Neural crest cell (in vitro differentiated cells): ENCODE measurements at regions not wholly inside any gene's neighbourhood (a gene's known extent, or its start where the extent isn't known, plus 50 kb on each side); places are given as distances from the start of the nearest gene placed in this dataset.
A peak's percentile ranks its signal among the peaks of the same experiment; 100 is the strongest.

Experiments
- DNase-seq: peaks from one replicate; pipeline ENCODE4 v3.0.0; 2021; ENCODE audit warnings: low read depth, mixed read lengths, low spot score
- H3K27ac Mint-ChIP-seq: one replicate; pipeline ENCODE4 v1.8.0; 2021; ENCODE audit warnings: mild to moderate bottlenecking, mixed read lengths; ENCODE audit not compliant: unreplicated experiment
- H3K27me3 Mint-ChIP-seq: 2 replicates; pipeline ENCODE4 v1.8.0; 2021; ENCODE audit warnings: low read depth, mild to moderate bottlenecking, mixed read lengths
- H3K36me3 Mint-ChIP-seq: 2 replicates; pipeline ENCODE4 v1.8.0; 2021; ENCODE audit warnings: low read depth, mild to moderate bottlenecking, mixed read lengths
- H3K4me1 Mint-ChIP-seq: 2 replicates; pipeline ENCODE4 v1.8.0; 2021; ENCODE audit warnings: mixed read lengths
- H3K4me3 Mint-ChIP-seq: one replicate; pipeline ENCODE4 v1.8.0; 2021; ENCODE audit warnings: mild to moderate bottlenecking, mixed read lengths
- H3K9me3 Mint-ChIP-seq: 2 replicates; pipeline ENCODE4 v1.8.0; 2021; ENCODE audit warnings: mixed read lengths
- TF ChIP-seq, protein P1 (sequence below): fragments of 200-600 bp; sonication (generic); conservative IDR thresholded peaks from 2 replicates; pipeline ENCODE4 v1.5.0; 2021; ENCODE audit warnings: antibody characterized with exemption, mild to moderate bottlenecking

DNA sequence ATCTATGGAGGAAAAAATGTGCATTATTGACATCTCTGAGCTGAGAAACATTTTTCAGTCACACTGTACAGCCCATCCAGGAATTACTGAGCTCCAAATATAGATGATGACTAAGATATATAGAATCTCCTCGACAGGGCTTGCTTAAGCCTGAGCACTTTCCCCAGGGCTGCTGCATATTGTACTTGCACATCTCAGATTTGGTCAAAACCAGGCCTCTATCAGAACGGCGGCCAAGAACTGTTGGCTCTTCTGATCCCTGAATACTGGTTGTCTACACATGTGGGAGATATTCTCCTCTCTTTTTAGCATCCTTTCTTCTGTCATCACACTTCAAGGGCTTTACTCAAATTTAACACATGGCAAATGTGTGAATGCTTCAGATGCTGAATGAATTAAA, 201.5 kb upstream of the SLC35G4 start:
- Mint-ChIP-seq H3K36me3 (no peaks in the 10 kb centered on the region), H3K4me1 (no peaks in the 10 kb centered on the region), H3K9me3 (no peaks in the 10 kb centered on the region), H3K4me3 (no peak overlapping the region), H3K27me3 (no peaks in the 10 kb centered on the region), H3K27ac (no peak overlapping the region)
- DNase-seq = no peak
- TF ChIP-seq, protein P1, sequence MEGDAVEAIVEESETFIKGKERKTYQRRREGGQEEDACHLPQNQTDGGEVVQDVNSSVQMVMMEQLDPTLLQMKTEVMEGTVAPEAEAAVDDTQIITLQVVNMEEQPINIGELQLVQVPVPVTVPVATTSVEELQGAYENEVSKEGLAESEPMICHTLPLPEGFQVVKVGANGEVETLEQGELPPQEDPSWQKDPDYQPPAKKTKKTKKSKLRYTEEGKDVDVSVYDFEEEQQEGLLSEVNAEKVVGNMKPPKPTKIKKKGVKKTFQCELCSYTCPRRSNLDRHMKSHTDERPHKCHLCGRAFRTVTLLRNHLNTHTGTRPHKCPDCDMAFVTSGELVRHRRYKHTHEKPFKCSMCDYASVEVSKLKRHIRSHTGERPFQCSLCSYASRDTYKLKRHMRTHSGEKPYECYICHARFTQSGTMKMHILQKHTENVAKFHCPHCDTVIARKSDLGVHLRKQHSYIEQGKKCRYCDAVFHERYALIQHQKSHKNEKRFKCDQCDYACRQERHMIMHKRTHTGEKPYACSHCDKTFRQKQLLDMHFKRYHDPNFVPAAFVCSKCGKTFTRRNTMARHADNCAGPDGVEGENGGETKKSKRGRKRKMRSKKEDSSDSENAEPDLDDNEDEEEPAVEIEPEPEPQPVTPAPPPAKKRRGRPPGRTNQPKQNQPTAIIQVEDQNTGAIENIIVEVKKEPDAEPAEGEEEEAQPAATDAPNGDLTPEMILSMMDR = no peak

DNA sequence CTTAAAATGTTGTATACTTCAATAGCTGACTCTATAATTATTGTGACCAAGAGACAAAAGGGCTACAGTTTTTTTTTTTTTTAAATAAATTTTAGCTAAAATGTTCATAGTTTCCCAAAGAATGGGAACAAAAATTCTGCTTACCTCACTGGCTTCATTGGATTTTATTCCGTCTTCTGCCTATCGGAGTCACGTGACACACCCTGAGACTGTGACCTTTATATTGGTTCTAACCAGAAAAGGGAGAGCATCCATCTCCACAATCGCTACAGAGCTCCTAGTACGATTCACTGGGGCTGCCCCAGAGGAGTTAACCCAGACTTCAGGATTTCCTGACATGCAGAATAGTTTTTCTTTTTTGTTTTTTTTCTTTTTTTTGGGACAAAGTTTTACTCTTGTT, 203.6 kb upstream of the SLC35G4 start:
- Mint-ChIP-seq H3K4me3 (no peak overlapping the region), H3K27me3 (no peaks in the 10 kb centered on the region), H3K4me1 (no peaks in the 10 kb centered on the region), H3K27ac (no peak overlapping the region), H3K9me3 (peaks cover 2% of the 10 kb centered on the region), H3K36me3 (no peaks in the 10 kb centered on the region)
- TF ChIP-seq, protein P1 = no peak
- no peak for DNase-seq

DNA sequence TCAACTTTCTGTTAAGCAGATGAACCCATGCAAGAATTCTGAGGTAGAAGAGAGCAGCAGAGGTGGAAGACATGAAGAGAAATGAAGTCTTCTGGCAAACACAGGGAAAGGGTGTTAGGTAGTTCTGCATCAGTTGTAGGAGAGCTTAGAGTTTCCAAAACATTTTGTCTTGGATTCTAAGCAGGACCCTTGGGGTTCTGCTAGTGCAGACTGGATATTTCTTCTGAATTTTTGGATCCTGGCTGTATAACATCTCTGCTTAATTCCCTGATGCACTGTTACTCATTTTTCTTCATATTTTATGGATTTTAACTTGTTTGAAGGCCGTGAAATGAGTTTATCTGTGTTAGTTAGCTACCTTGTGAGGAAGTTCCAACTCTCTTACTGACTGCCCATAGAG, 208.7 kb upstream of the SLC35G4 start:
- Mint-ChIP-seq H3K4me1 (peaks cover 4% of the 10 kb centered on the region), H3K36me3 (no peaks in the 10 kb centered on the region), H3K9me3 (peaks cover 6% of the 10 kb centered on the region), H3K27me3 (no peaks in the 10 kb centered on the region), H3K4me3 (no peak overlapping the region), H3K27ac (no peak overlapping the region)
- no peak for DNase-seq
- TF ChIP-seq, protein P1 = no peak

DNA sequence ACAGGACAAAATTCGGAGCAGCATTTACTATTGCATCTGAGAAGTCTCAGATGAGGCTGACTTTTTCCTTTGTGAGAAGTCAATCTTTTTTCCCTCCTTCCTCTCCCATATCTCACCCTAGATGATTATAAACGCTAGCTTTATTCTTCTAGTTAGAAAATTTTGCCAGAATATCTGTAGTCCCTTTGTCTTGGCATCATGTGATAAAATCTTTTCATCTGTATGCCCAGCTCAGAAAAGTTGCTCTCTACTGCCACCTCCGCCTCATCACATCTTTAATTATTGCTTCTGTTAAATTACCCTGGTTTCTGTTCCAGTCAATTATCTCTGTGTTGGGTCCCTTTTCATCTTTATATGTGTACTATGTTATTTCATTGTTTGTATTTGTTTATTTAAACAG, 210.8 kb upstream of the SLC35G4 start:
- H3K27ac Mint-ChIP-seq = no peak overlapping the region
- H3K36me3 Mint-ChIP-seq = no peaks in the 10 kb centered on the region
- H3K9me3 Mint-ChIP-seq = peaks cover 6% of the 10 kb centered on the region
- TF ChIP-seq, protein P1 = peak; percentile 37
- H3K4me3 Mint-ChIP-seq = no peak overlapping the region
- DNase-seq = no peak
- peaks cover 4% of the 10 kb centered on the region for H3K4me1 Mint-ChIP-seq
- H3K27me3 Mint-ChIP-seq = no peaks in the 10 kb centered on the region

DNA sequence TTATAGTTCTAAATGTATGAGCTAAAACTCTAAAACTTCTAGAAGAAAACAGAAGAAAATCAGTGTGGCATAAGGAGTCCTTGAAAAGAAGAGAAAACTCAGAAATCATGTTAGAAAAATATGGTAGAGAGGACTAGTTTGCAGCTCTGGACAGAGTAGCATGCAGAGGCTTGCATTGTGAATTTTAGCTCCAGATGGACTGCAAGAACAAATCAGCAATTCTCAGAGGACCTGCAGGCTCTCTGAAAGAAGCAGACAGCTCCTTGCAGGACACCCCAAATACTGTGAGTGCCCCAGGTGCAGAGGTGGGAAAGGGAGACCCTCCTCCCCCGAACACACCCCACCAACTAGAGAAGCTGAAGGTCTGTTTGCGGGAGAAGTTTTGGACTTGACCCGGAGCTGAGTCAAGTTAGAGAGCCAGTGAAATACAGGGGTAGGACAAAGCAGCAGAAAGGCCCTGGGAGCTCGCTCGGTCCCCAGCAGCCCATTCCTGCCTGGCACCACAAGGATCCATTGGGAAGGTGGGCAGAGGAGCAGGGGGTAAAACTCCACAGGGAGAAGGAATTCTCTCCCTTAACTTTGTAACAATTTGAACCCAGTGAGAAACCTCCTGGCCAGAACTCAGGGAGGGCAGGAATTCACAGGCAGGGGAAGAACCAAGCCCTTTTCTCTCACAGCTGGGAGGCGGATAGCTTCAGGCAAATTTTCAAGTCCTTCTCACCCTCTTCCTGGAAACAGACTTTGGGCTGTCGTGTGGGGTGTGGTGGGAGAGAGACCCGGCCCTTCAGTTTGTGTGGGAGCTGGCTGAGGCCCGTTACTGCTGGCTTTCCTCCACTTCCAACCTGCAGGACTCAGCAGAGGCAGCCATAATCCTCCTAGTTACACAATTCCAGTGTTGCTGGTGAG, 216.2 kb upstream of the SLC35G4 start:
- no peak overlapping the region for H3K27ac Mint-ChIP-seq

More for the DNA sequence above, 216.2 kb upstream of the SLC35G4 start:
- Mint-ChIP-seq H3K36me3 (no peaks in the 10 kb centered on the region), H3K4me1 (peaks cover 13% of the 10 kb centered on the region), H3K27me3 (no peaks in the 10 kb centered on the region), H3K4me3 (no peak overlapping the region), H3K9me3 (no peaks in the 10 kb centered on the region)
- DNase-seq = no peak
- TF ChIP-seq, protein P1 = no peak
